GM21619 (cell line): ENCODE measurements at regions not wholly inside any gene's neighbourhood (a gene's known extent, or its start where the extent isn't known, plus 50 kb on each side); places are given as distances from the start of the nearest gene placed in this dataset.
"Not testable (repeated sequence)": the region's sequence is repeated elsewhere in the genome, so short reads cannot be mapped to it uniquely, and the experiment has no call there.

Experiments used
- ATAC-seq: cut with Tn5 transposase; IDR thresholded peaks from one replicate; pipeline ENCODE4 v1.9.1; 2021; ENCODE audit not compliant: unreplicated experiment

DNA sequence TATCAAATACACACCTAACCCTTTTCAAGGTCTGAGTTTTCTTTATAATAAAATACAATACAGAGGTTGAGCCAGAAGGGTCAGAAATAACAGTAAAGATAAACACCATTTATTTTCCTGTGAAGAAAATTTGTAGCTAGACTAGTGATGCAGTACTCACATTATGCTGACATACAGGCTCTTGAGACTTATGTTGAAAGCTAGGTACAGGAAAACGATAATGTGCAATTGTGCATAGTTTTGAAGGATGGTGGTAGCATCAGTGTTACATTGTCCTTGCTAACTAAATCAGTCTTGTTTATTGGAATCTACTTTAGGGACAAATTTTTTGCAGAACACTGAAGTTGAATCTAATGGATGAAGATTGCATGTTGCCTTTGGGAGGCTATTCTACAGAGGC is 1877.2 kb downstream of the PCDH7 start:
- no peak for ATAC-seq

DNA sequence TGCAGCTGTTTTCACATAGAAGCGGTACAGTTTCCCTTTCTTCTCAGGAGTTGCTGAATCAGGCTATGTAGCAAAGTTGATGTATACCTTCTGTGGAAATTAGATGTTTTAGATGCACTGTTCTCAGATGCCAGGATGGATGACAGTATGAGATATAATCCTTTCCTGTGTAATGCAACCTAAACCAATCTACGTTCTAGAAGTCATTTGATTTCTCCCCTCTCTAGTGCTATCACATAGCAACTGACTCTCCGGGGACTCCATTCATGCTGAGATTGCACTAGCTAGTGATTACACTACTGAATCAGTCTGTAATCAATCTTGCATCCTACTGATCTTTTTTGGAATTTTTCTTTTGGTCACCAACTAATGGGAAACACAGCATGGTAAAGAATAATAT is 1881.7 kb downstream of the PCDH7 start:
- ATAC-seq: no peak

DNA sequence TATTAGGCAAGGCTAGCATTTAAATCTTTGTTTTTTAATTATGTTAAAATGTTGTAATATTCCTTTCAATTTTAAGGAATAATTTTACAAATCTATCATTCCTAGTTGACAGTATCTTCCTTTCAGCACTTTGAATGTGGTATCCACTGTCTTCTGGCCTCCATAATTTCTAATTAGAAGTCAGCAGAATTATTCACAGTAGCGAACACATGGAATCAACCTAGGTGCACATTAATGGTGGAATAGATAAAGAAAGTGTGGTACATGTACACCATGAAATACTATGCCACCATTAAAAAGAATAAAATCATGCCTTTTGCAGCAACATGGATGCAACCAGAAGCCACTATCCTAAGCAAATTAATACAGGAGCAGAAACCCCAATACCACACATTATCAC is 1887.8 kb downstream of the PCDH7 start:
- no peak for ATAC-seq

DNA sequence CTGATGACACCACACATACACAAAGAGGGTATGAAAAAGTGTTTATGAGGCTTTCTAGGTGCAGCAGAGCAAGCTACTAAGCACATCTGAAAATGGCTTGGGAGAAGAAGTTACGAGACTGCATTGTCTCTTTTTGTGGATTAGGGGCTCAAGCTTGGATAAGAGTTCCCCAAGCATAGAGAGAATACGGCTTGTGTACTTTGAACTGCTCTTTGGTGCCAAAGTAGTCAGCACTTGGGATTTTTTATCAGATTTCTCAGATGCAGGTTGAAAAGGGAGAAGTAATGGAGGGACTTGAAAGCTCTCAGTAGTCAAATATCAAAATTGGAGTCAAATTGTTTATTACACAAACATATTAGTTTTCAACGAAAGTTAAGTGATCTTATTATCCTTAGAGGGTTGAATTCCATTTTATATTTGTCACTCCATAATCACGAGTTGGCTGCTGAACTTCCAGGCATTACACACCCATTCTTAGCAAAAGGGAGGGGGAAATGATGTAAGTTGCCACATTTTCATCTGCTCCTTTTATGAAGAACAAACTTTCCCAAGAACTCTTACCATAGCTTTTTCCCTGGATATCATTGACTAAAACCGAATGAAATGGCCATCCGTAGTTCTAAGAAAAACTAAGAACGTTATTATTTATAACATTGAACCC is 1904.9 kb downstream of the PCDH7 start:
- ATAC-seq: no peak

DNA sequence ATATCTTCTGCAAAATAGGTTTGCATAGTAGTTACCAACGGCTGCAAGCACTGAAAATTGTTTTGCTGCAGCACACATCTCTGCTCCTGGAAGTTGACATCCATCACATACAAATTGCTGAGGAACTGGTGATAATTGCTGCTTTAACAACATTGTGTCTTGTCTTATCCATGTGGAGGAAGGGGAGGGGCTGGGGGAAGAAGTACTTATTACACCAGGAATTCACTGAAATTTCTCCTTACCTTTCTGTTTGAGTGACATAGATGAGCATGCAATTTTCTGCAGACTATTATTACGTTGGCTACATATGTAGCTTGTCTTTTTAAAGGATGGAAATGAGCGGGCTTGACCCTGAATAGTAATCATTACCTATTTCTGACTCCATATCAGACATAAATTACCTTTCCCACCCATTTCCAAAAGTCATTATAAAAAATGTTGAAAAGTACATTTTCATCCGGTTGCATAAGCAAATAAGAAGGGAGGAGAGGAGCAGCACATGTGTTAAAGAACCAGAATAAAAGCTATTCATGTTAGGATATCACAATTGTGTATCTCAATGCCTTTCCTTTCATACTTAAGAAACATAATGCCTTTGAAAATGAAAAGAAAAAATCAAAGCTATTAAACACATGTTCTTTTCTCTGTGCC is 1905.6 kb downstream of the PCDH7 start:
- no peak for ATAC-seq

DNA sequence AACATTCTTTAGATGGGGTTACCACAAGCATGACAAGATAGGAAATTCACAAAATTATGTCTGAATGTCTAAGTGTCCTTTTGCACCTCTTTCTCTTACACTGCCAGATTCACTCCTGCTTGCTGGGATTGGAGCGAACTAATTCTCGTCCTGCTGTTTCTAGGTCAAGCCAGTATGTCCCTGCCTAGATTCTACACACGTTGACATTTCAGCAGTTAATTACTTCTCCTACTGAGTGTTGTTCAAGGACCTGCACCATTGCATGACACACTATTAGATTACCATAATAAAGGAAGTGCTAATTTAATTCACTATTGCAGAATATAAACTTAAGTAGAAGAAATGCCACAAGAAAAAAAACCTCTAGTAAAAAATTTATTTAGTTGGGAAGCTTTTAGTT is 1911.7 kb downstream of the PCDH7 start:
- ATAC-seq: no peak

DNA sequence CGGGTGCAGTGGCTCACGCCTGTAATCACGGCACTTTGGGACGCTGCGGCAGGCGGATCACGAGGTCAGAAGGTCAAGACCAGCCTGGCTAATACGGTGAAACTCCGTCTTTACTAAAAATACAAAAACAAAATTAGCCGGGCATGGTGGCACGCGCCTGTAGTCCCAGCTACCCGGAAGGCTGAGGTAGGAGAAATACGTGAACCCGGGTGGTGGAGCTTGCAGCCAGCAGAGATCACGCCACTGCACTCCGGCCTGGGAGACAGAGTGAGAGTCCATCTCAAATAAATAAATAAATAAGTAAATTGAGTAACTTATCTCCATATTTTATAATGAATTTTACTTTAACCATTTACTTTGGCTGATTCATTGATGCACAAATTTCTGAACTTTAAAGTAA is 1913.3 kb downstream of the PCDH7 start:
- no peak for ATAC-seq

DNA sequence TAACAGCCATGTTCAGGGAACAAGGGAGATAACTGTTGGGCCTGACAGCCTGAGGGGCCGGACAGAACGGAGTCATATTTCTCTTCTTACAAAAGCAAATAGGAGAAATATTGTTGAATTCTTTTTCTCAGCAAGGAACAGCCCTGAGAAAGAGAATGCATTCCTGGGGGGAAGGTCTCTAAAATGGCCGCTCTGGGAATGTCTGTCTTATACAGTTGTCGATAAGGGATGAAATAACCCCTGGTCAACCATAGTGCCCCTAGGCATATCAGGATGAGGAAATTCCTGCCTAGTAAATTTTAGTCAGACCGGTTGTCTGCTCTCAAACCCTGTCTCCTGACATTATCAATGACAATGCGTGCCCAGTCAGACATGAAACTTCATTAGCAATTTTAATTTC is 1925.5 kb downstream of the PCDH7 start:
- ATAC-seq: no peak

DNA sequence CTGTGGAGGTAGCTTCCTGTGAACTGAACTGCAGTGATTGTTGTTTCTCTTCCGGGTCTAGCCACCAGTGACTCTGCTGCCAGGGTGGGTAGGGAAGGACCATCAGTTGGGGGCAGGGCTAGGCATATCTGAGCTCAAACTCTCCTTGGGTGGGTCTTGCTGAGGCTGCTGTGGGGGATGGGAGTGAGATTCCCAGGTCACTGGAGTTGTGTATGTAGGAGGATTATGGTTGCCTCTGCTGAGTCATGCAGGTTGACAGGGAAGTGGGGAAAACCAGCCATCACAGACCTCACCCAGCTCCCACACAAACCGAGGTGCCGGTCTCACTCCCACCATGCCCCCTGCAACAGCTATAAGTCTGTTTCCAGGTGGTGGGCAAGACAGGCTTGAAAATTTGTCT is 1937.8 kb downstream of the PCDH7 start:
- ATAC-seq: no peak

DNA sequence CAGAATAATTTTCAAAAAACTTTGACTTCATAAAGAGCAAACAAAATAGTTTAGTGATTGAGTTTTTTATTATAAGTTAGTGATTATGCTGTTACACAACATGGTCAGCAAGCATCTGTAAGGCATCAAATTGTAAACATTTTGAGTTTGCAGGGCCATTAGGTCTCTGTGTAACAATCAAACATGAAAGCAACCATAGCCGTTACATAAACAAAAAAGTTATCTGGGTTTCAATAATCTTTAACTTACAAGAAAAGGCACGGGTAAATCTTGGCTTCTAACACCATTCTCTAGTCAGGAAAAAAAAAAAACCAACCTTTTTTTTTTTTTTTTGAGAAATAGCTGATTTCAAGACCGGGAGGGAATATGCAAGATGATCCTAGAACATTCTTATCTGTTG is 1941.1 kb downstream of the PCDH7 start:
- ATAC-seq: no peak

DNA sequence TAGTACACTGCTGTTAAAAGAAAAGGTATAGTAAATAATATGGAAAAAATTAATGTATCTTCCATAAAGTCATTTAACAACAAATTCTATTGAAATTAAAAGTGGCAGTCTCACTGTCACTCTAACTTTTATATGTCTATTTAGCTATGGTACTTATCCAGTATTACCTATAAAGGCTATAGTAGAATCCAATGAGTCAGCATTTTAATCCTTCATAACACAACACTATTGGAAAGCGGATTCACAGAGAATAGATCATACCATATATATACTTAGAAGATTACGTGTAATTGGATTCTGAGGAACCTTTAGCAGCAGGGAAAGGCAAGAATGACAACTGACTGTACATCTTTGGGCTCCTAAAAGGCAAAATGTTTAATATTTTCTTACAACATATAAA is 1942.6 kb downstream of the PCDH7 start:
- ATAC-seq: no peak

DNA sequence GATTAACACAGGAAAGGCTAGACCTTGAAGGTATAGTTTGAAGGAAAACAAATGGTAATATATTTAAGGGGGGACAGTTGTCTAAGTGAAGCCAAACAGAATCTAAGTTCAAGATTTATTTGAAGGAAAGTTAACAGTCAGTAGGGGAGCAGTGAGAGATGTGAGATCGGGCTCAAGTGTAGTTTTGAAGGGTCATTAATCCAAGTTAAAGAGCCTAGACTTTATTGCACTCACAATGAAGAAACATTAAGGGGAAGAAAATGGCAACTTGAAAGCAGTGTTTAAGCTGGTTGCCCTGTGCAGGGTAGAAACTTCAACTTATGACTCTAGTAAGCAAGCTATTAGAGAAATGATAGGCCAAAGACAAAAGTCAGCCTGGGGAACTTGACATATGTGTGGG is 1952.2 kb downstream of the PCDH7 start:
- ATAC-seq: no peak

DNA sequence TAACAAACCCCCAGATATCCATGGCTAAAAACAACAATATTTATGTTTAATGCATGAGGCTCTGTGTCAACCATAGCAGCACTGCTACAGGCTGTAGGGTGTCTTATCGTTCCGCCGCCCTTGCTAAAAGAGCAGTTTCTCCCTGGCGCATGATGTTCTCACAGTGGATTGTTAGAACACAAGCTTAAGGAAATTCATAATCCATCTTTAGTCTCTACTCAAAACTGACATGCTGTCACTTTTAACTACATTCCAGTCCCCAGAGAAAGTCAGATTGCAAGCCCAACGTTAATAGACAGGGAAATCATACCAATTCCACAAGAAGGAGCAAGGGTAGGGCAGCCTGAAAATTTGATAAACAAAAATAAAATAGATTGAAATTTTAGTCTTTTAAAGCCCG is 1960.8 kb downstream of the PCDH7 start:
- no peak for ATAC-seq

DNA sequence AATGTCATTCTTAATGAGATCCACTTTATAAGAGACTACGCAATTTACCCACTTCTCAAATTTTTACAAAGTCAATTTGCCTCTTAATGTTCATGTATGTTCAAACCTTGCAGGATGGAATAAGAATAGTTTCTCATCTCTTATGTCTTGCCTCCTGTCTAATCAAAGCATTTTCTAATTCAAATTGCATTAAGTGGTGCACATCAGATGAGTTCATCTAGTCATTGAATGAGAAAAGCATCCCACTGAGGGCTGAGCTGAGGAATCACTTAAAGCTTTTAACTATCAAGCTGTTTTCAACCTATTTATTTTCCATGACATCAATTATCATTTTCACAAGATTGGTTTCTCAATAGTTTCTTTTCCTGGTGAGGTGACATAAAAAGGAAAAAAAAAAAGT is 1964.0 kb downstream of the PCDH7 start:
- ATAC-seq: no peak

DNA sequence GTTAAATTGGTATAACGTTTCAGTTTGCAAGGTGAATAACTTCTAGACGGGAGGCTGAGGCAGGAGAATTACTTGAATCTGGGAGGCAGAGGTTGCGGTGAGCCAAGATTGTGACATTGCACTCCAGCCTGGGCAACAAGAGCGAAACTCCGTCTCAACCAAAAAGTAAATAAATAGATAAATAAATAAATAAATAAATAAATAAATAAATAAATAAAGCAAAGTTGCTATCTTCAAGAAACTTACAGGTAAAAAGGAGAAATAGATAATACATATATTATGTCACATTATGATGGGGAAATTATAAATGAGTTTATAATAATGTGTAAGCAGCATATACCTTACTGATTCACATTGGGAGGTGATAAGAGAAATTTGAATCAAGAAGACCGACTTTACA is 1966.0 kb downstream of the PCDH7 start:
- ATAC-seq: no peak

DNA sequence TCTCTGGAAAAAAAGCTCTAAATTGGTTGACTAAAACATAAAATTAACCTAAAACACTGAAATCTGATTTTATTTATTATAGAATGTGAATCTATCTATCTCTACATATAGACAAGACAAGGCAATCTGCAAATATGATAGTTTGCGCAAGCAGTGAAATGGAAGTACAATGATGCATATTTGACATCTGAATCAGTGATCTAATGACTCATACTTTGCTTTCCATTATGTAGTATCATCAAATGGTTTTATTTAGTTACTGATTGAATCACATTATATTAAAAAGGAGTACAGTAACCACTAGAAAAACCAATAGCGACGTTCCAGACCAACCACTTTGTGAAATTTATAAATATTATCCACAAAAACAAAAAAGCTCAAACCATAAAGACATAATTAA is 1969.3 kb downstream of the PCDH7 start:
- ATAC-seq: no peak

DNA sequence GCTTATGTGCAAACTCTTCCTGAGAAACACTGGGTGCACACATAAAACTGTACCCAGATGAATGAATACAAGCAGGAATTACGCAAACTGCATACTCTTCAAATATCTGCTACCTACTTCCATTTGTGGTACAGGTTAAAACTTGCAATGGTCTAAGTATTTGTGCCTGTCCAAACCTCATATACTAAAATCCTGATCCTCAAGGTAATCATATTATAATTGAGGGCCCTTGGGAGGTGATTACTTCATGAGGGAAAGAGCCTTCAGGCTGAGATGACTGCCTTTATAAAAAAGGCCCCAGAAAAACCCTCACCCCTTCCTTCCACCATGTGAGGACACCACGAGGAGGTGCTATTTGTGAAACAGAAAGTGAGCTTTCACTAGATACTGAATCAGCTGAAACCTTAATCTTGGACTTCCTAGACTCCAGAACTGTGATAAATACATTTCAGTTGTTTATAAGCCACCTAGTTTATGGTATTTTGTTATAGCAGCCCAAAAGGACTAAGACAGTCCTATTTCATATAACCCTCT is 1977.2 kb downstream of the PCDH7 start:
- no peak for ATAC-seq

DNA sequence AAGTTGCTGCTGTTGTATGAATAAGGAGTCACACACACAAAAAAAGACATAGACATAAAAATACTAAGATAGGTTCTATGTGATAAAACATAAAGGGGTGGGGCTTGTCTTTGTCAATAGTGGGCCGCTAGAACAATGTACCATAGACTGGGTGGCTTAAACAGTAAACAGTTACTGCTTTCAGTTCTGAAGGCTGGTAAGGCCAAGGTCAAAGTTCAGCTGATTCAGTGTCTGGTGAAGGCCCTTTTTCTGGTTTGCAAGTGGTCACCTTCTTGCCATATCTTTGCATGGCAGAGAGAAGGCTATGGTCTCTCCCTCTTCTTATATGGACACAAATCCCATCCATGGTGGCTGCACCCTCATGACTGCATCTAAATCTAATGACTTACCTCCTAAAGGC is 1980.7 kb downstream of the PCDH7 start:
- ATAC-seq: no peak

DNA sequence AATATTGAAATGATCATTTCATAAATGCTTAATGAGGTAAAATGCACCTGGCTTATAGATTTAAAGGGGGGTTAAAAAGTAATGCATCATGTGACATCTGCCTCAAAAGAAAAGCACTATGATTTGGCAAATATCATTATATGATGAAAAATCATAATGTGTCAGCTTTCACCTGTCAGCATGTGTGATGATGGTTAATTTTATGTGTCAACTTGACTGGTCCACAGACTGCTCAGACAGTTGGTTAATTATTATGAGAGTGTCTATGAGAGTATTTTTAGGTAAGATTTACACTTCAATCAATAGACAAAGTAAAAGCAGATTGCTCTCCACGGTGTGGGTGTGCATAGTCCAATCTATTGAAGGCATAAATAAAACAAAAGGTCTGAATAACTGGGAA is 1986.7 kb downstream of the PCDH7 start:
- ATAC-seq: no peak

DNA sequence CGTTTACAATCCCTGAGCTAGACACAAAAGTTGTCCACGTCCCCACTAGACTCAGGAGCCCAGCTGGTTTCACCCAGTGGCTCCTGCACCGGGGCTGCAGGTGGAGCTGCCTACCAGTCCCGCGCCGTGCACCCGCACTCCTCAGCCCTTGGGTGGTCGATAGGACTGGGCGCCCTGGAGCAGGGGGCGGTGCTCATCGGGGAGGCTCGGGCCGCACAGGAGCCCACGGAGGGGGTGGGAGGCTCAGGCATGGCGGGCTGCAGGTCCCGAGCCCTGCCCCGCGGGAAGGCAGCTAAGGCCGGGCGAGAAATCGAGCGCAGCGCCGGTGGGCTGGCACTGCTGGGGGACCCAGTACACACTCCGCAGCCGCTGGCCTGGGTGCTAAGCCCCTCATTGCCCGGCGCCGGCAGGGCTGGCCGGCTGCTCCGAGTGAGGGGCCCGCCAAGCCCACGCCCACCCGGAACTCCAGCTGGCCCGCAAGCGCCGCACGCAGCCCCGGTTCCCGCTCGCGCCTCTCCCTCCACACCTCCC is 1996.0 kb downstream of the PCDH7 start:
- not testable (repeated sequence) for ATAC-seq

DNA sequence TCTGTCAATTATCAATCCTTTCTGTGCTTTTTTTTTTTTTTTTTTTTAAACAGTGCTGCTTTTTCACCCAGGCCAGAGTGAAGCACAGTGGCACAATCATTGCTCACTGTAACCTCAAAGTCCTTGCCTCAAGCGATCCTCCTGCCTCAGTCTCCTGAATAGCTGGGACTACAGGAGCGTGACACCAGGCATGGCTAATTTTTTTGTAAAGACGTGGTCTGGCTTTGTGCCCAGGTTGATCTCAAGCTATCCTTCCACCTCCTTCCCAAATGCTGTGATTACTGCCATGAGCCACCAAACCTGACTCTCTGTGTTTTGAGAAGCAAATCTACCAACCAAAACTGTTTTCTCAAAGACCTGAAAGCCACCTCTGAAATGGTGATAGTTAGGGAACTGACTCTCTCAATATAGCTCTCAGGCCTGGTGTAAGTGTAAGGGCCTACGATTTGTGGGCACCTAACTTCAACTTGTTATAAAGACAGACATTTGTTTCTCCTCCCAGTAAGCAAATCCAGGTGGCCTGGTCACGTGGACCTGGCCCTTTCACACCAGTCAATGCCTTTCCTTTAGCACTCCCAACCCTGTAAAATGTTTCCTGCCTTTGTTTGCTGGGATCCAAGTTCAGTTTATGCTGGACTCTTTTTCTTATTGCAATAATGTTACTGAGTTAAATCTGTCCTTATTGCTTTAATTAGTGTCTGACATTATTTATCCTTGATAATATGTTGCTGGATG is 2015.9 kb downstream of the PCDH7 start:
- no peak for ATAC-seq

DNA sequence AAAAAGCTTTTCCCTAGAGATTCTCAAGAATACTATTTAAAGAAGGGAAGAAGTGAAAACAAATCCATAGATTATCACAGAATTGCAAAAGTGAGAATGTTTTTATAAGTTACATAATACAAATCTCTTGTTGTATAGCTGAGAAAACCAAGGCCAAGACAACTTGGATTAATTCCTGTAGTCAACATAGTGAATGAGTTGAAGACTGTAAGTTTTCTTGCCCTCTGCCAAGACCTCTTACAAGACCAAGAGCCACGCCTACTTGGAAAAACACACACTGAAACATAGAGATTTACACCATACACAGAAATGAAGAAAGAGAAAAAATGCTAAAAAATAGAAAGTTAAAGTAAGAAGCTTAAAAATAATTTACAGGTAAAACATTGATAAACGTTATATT is 2024.0 kb downstream of the PCDH7 start:
- ATAC-seq: no peak
